ENCODE measurements at regions not wholly inside any gene's neighbourhood (a gene's known extent, or its start where the extent isn't known, plus 50 kb on each side); places are given as distances from the start of the nearest gene placed in this dataset.

DNA sequence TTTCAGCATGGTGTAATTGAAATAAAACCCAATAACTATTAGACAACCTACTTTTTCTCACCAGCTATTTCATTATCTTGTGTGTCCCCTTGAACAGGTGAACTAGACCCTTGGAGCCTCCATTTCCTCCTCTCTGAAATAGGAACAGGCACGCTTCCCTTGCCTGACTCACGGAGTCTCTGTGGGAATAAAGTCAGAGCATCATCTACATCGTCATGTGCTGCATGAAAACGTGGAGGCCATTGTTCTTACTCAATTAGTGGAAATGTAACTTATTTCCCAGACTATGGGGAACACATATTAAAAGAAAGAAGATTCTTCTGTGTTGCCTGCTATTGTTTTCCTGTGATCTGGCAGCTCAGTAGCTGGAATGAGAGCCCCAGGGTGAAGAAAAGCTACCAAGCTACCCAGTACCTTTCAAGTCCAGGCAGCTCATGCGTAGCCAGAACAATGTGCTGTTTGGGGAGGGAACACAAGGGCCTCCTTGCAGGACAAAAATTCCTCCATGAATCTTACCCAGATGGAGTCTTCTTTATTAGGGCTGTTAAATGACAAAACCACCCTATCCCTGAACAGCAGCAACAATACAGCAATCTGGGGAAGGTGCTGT lies 59.8 kb downstream of the SOX11 start:
- DNase-seq: no peak

DNA sequence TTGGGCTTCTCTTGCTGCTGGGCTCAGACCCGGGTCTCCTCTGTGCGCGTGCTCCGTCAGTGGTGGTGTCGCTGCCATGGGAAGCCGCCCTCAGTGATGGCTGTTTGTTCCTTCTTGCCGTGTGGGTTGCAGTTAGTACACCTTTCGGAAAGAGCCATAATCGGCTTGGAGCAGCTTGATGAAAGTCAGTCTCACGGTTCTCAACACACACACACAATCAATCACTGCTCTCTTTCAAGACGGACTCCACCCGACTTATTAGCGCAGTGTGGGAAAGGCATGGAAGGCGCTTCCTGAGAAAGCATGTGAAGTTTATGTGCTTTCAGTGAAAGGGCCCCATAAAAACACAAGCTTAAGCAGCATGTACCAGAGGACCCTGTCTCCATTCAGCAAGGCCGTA lies 64.1 kb downstream of the SOX11 start:
- no peak for DNase-seq

DNA sequence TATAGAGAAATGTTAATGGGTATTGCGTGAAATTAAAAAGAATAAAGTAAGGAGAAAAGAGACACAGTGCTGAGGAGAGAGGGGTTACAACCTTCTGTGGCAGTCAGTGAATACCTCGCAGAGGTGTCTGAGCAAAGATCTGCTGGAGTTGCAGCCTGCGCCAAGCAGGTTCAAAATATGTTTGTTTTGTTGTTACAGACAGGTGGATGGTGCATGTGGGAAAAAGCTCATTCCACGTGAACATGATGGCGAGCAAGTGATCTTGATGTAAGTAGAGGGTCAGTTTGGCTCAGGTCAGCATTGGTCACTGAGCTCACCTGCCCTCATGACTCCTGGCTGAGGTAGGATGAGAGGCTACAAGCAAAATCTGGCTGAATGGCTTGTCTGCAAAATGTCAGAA lies 66.2 kb downstream of the SOX11 start:
- DNase-seq: no peak

DNA sequence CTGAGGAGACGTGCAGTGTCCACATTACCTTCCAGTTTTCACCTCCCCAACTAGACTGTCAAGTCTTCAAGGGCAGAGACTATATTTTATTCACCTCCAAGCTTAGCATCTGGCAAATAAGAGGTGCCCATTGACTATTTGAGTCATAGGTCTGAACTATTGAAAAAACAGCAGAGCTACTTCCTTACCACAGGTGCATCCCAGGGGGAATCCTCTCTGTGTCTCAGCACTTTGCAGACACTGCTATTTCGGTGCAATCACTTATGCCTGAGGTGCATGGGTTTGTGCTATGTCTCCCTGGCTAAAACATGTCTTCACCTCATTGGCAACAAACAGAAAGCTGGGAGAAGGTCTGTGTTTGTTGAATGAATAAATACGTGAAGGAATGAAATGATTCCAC lies 67.8 kb downstream of the SOX11 start:
- no peak for DNase-seq

DNA sequence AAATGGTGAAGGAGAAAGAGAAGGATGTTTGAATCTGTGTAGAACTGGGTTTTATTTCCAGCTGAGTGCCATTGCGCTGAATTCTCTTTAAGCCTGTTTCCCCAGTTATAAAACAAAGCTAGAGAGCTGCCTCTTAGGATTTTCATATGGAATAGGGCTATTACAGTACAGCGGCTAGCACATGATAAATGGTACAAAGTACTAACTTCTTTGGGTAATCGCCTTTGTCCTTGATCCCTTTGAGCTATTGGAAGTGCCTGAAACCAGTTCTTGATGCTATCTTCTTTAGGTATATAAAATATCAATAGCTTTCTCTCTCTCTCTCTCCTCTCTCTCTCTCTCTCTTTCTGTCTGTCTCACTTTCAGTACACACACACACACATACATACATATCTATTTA lies 71.3 kb downstream of the SOX11 start:
- no peak for DNase-seq

DNA sequence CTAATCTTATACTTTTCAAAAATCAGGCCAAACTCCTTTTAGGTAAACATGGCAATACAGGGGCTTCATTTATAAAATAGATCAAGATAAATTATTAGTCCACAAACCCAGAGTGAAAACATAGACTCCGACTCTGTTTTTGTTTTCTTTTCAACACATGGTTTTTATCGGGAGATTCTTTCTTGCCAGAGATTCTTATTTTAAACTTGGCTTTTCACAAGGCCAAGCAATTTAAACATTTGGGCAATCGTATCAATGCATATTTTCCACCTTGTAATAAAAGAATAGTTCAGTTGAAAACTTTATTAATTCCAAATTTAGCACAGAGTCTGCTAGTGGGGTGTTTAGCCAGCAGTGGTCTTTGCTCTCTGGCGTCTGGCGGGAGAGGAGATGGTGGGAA lies 71.9 kb downstream of the SOX11 start:
- DNase-seq: no peak

DNA sequence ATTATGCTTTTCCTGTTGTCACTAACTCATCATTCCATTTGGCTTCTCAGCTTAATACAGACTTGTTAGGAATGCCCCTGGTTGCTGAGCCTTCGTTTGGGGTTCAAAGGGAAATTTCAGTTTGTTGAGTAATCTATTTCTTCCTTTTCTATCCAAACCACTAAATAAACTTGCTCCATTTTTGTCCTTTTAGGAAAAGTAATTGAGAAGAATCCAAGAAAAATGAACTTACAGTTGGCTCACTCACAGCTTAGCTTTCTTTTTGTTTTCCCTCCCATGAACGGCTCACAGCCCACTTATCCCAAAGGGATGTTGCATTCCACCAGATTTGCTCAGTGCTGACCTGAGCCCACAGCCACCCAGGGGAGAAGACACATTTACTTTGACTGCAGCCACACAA lies 73.9 kb downstream of the SOX11 start:
- no peak for DNase-seq

DNA sequence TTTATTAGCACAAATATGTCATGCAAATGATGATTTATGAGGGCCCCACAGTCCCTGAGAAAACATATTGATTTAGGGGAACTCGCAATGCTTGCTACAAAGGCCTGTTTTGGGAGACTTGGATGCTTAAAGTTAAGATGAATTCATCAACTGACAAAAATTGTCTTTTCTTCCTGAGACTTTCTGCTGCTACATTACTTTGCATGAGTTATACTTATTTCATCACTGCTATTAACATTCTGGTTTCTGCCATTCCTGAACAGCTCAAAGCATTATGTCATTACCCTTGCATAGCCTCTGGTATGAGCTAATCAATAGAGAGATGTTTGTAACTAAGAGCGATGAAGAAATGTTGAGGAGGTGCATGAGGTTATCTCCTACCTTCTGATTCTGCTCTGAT lies 74.4 kb downstream of the SOX11 start:
- DNase-seq: no peak

DNA sequence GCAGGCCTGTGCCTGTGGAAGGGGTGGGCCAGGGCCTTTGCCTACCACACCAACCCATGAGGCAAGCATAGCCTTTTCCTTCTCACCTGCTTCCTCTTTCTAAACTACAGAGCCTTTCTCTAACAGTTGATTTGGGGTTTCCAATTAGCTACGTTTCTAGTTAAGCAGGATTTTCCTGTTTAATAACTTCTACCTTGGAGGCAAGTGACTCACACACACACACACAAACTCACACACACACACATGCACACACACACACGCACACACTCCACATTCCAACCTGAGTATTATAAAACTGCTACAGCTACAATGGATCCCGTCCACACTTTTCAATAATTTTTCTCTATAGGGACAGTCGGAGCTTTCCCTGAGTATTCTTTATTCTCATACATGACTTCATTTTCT lies 84.9 kb downstream of the SOX11 start:
- no peak for DNase-seq

DNA sequence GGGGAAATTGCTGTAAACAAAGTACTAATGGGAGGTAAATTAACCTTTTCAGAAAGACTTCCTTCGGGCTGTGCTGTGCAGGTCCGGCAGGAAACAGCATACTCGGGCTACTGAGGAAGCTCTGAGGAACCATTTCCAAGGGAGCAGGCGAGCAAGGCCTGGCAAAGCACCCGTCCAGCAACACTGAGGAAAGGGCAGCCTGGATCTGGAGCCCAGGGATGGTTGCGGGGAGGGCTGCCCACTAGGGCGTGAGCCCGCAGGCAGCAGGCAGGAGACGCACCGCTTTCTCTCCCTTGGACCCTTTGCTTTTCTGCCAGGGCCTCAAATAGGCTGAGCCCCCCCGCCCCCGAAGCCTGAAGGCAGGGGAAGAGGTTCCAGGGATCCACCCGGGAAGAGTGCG lies 89.5 kb downstream of the SOX11 start:
- no peak for DNase-seq

DNA sequence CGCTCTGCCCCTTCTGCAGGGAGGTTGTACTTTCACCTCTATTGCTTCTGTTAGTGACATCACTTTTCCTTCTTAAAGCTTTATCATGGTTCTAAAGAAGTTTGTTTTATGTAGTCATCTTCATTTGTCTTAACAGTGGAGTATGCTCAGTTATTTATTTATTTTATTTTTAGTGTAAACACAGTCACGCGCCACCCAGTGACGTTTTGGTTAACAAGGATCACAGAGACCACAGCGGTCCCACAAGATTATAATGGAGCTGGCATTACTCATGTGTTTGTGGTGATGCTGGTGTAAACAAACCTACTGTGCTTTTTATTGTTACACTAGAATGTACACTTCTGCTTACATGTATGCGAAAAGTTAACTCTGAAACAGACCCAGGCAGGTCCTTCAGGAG lies 89.9 kb downstream of the SOX11 start:
- DNase-seq: no peak

DNA sequence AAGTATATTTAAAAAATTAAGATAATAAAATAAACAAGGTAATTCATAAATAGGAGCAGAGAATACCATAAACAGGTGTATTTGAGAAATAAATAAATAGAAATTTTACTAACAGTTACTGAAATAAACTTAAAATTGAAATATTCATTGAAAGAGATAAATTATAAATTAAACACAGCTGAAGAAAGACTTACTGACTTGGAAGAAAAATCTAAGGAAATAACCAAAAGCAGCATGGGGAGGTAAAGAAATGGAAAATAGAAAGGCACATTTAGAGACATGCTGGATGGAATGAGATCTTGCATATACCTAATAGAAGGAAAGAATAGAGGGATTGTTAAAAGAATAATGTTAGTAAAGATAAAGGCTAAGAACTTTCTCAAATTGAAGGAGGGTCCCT lies 96.3 kb downstream of the SOX11 start:
- no peak for DNase-seq

DNA sequence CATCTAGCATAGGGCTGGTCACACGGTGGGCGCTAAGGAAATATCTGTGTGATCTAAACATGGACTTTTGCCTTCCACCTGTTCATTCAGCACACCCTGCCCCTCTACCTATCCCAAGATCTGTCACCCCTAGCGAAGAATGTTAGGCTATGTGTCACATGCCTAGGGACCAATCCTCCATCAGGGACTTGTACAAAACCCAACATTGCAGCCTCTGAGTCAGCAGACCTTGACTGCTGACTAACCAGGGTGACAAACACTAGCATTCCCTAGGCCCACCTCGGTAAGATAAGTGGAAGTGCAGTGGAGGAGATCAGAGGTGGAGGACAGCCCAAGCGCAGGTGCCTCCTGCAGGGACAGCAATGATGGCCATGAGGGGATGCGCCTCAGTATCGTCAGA lies 99.2 kb downstream of the SOX11 start:
- no peak for DNase-seq

DNA sequence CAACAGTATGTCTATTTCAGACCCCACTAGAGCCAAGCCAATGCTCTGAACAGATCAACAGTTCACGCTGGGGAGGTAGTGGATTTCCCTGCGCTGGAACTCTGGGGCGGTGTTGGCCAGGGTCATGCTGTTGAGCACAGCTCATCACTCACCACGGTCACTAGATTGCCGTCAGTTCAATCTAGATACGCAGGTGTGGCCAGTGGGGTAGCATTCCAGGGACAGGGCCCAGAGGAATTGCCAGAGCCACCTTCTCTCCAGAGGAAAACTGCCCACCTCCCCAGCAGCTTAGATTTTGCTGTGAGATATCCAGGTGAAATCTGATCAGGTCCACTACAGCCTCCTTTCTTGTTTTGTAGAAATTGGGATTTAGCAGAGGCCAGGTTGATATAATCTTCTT lies 101.8 kb downstream of the SOX11 start:
- DNase-seq: no peak

DNA sequence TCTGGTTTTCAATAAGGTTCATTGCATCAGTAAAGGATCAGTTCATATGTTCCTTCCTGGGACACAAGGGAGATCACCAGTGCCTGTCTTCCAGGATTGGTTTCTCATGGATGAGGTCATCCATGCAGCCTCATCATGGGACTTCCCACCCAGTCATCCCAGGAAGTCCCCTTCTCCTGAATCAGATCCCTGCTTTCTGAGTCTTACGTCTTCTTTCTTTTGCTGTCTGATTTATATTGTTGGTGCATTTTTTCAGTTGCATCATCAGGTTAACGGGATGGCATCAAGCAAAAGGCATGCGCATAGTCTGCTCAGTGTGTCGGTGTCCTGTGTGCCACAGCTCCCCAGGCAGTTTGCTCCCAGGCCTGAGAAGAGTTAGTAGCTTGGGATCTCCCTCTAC lies 105.9 kb downstream of the SOX11 start:
- no peak for DNase-seq

DNA sequence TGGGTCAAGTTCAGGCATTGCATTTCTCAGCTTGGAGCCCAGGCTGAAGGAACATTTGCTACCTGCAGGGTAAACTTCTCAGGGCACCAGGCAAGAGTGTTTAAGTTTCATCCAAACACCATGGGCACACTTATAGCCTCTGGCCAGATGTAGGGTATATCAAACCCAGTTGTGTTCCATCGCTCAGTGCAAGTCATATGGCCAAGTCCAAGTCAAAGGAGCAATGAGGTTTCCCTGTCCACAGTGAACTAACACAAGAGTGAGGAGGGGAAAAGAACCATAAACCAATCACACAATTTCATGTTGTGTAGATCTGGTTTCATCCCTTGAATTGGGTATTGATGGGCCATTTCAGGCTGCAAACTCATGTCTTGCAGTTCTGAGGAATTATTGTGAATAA lies 107.2 kb downstream of the SOX11 start:
- no peak for DNase-seq

DNA sequence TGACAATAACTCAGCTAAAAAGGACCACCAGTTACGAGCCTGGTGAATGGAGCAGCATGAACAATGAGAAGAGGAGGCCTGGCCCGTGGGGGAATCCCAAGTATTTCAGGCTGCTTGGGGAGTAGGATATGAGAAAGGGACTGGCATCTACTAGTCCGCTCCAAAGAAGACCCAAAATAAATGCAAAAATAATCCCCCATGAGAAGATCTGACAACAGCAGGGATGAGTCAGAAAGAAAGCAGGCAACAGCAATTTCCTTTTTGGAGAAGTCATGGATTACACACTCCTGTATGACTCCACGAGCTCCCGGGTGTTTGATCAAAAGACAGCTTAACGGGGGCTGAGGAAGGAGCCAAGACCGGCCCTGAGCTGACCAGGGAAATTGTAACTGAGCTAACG lies 111.4 kb downstream of the SOX11 start:
- no peak for DNase-seq

DNA sequence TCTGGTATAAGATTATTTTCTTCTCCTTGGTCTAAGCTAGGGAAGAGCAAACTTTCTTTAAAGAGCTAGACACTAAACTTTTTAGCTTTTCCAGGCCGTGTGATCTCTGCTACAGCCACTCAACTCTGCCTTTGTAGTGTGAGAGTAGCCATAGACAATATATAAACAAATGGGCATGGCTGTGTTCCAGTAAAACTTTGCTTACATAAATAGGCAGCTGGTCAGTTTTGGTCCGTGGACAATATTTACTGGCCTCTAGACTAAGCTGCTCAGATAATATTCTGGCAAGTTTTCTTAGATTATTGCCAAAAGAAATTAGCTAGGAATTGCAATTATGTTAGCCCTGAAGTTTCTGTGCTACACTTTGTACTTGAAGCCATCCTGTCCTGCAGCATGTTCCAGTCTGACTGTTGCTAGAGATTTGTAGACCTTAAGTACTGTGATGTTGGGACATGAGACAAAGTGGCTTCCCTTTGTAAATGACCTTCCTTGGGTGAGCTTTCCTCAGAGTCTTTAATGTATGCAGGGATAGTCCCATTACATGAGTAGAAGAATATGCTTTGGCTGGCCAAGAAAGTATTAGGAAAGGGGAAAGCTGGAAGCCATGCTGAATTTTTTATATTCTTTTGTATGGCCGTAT lies 126.9 kb downstream of the SOX11 start:
- no peak for DNase-seq

DNA sequence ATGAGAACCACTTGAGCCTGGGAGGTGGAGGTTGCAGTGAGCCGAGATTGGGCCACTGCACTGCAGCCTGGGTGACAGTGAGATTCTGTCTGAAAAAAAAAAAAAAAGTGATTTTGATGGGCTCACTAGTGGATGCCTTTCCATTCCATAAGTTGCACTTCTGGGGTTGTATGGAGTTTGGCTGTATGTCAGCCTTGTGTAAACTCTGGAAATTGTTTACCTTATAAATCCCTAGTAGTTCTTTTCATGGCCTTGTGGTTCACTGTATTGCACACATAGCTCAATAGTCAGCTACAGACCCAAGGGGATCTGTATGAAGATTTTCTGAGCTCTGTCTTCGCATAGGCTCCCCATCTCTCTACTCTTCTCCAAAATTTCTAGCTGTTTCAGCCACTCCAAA lies 131.9 kb downstream of the SOX11 start:
- DNase-seq: no peak

DNA sequence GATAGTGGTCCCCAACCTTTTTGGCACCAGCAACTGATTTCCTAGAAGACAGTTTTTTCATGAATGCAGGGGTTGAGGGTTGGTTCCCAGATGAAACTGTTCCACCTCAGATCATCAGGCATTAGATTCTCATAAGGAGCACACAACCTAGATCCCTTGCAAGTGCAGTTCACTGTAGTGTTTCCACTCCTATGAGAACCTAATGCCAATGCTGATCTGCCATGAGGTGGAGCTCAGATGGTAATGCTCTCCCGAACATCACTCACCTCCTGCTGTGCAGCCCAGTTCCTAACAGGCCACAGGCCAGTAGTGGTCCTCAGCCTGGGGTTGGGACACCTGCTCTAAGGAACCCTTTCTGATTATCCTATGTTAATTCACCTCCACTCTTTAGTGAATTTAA lies 133.5 kb downstream of the SOX11 start:
- DNase-seq: no peak

DNA sequence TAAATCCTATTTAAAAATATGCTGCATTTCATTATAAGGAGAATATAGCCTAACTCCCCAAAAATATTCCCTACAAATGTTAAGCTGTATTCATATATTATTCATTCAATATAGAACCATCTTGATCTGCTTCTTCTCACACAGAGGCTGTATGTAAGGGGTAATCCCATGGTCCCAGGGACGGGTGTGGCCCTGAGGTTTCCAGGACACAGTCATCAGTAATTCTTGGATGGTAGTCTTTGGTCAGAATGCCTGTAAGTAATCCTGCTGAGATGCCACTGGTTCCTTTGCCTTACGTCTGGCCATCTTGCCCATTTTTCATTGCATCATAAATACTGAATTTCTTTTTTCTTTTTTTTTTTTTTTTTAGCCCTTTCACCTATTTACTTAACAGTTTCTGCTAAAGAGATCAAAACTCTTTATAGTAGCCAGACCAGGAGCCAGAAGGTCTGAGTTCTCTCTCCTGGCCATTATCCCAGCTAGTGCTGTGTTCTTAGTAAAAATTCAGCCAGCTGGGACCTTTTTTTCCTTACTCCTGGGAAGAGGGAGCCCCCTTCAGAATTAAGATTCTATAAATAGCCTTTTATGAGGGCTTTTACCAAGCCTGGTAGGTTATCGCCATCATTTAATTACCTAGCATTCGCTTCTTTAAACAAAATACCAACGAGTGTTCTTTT lies 134.9 kb downstream of the SOX11 start:
- DNase-seq: no peak

DNA sequence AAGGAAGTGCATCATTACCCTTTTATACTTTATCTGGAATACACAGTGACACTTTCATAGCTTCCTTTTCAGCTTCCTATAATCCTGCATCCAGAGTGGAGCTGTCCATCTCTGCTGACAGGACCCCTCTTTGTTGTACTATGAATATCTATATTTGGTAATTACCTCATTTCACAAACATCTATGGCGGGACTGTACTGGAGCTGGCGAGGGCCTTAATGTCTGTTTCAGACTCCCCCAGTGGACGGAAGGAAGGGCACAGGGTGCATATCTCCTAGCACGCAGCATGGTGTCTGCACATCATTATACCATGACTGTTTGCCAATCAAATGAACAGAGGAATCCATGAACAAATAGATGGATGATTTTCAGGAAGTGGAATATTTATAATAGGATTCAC lies 142.3 kb downstream of the SOX11 start:
- no peak for DNase-seq

DNA sequence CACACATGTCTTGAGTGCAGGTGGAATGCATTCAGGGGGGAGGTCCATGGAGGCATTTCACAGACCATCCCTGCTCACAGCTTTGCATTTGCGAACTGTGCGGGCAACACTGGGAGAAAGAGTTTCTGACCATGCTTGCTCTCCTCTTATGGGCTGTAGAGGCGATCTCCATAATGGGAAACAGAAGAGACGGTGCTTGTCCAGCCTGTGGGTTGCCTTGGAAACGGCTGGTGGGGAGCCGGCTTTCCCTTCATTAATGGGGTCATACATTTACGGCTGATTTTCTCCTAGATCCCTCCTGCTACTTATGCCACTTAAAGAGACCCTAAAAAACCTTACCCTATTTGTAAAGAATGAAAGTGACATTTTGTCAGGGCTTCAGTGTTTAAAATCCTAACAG lies 147.4 kb downstream of the SOX11 start:
- no peak for DNase-seq

DNA sequence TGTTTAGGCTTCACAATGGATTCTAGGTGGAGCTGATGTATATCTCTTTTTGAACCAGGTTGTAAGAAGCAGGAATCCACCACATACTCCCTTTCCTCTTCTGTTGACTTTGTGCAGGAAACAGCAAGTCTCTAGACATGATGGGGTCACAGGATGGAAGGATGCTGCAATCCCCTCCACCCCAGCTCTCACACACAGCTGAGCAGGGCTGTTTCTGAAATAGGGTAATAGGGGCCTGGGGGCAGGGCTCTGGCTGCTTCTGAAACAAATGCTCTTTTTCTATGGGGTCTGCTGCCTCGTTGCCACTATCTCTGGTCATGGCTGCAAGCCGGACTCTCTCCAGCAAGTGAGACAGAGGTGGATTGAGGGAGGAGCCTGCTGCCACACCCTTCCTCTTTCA lies 148.9 kb downstream of the SOX11 start:
- no peak for DNase-seq

DNA sequence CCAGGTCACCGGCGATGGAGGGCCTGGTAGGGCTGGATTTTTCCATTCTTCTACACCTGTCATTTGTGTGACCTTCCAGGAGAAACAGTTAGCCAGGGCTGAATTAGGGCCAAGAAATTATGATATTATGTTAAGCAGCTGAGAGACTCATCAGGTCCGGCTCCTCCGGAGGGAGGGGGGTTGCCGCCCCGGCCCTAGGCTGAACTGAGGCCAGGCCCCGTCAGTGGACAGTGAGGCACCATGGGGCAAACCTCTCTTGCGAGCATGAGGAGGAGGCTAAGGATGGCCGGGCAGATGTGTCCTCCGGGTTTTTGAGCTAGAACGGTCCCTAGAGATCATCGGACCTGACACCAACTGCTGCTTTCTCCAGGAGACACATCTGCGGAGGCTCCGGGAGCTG lies 150.1 kb downstream of the SOX11 start:
- no peak for DNase-seq

Data from NCI-H1436 treated with DMSO at 0.1 percent for 48 hours (cell line).